RWPE1 (cell line): ENCODE measurements at regions not wholly inside any gene's neighbourhood (a gene's known extent, or its start where the extent isn't known, plus 50 kb on each side); places are given as distances from the start of the nearest gene placed in this dataset.

Source experiments
- CTCF ChIA-PET: fragments of 350-600 bp; sonication (Branson Sonifier 250); formaldehyde crosslinking; extraction: SDS; loops from one replicate; lab custom pipeline; 2021; lab: Yijun Ruan, JAX
- POLR2A ChIA-PET: fragments of 400-600 bp; formaldehyde crosslinking; extraction: SDS; loops from one replicate; lab custom pipeline; 2020; ENCODE audit warnings: antibody characterized with exemption; ENCODE audit not compliant: low non-redundant PET; lab: Yijun Ruan, JAX
- DNase-seq: peaks from one replicate; pipeline ENCODE4 v3.0.0; 2012; ENCODE audit warnings: low spot score
- H3K27ac ChIP-seq: fragments of 450-650 bp; 2 replicates; pipeline ENCODE4 v1.5.1; 2017
- CTCF ChIP-seq: fragments of 450-650 bp; conservative IDR thresholded peaks from 2 replicates; pipeline ENCODE4 v1.5.1; 2017; ENCODE audit warnings: low read depth, mild to moderate bottlenecking

GRCh38 chr15:48061605-48062004 is 59.2 kb upstream of the SLC24A5 start:
- TF ChIP-seq CTCF, result no peak
- POLR2A ChIA-PET, result no interaction called here
- no peak overlapping the region for H3K27ac ChIP-seq
- CTCF ChIA-PET, result interaction anchor here (0.6 to 0.7 kb wide), 4 partner anchors 21 to 474 kb away, joined by 3 read pairs; no protein-coding TSS in a partner anchor
- DNase-seq, result no peak

GRCh38 chr15:48062148-48062872 is 58.5 kb upstream of the SLC24A5 start:
- peak; percentile 13 for DNase-seq
- CTCF ChIA-PET, result interaction anchor here (0.6 to 0.7 kb wide), 2 partner anchors 23 to 183 kb away, joined by 3 read pairs; no protein-coding TSS in a partner anchor
- TF ChIP-seq CTCF, result no peak
- POLR2A ChIA-PET, result no interaction called here
- no peak overlapping the region for H3K27ac ChIP-seq

- H3K27ac ChIP-seq, result no peak overlapping the region
- ChIA-PET POLR2A (no interaction called here), CTCF (no interaction called here)
- no peak for TF ChIP-seq CTCF
- no peak for DNase-seq
These were observed 57.3 kb upstream of the SLC24A5 start for GRCh38 chr15:48063411-48063985.

- H3K27ac ChIP-seq, result no peak overlapping the region
- CTCF ChIA-PET, result no interaction called here
- TF ChIP-seq CTCF, result no peak
- no peak for DNase-seq
- POLR2A ChIA-PET, result no interaction called here
These were observed 56.4 kb upstream of the SLC24A5 start for GRCh38 chr15:48064421-48064820.

- no peak for DNase-seq
- POLR2A ChIA-PET, result no interaction called here
- CTCF ChIA-PET, result no interaction called here
- no peak for TF ChIP-seq CTCF
- no peak overlapping the region for H3K27ac ChIP-seq
These were observed 54.3 kb upstream of the SLC24A5 start for GRCh38 chr15:48066456-48066855.
